AG09309 (cell line): ENCODE measurements at regions not wholly inside any gene's neighbourhood (a gene's known extent, or its start where the extent isn't known, plus 50 kb on each side); places are given as distances from the start of the nearest gene placed in this dataset.

ENCODE experiments used
- DNase-seq: peaks from one replicate; pipeline ENCODE4 v3.0.0-alpha.2; 2010; ENCODE audit warnings: low read depth
- H3K4me3 ChIP-seq: 2 replicates; pipeline ENCODE4 v1.5.1; 2011; ENCODE audit warnings: mild to moderate bottlenecking, low read depth, low read length, moderate library complexity; ENCODE audit not compliant: control insufficient read depth
- TF ChIP-seq, protein P1 (sequence below): IDR thresholded peaks from 2 replicates; pipeline ENCODE4 v1.5.1; 2011; ENCODE audit warnings: mild to moderate bottlenecking, low read depth, low read length, inconsistent platforms; ENCODE audit not compliant: insufficient read depth, control insufficient read depth; ENCODE audit errors: missing control alignments

DNA sequence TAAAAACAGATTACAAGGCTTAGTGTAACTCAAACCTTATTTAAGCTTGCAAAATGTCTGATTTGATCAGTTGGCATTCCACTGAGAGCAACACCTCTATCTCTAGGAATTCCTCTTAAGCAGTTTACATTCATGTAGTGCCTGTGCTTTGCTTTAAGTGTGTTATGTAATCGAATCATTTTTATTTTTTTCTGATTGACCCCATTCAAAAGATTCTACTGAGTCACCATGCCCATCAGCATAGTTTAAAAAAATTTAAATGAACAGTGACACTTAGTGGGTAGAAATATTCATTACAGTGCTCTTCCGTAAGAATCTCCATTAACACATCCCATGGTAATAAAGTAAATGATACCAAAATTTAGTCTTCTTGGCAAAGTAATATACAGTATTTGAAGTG lies 67.8 kb upstream of the SLC4A10 start:
- DNase-seq: no peak
- TF ChIP-seq, protein P1, sequence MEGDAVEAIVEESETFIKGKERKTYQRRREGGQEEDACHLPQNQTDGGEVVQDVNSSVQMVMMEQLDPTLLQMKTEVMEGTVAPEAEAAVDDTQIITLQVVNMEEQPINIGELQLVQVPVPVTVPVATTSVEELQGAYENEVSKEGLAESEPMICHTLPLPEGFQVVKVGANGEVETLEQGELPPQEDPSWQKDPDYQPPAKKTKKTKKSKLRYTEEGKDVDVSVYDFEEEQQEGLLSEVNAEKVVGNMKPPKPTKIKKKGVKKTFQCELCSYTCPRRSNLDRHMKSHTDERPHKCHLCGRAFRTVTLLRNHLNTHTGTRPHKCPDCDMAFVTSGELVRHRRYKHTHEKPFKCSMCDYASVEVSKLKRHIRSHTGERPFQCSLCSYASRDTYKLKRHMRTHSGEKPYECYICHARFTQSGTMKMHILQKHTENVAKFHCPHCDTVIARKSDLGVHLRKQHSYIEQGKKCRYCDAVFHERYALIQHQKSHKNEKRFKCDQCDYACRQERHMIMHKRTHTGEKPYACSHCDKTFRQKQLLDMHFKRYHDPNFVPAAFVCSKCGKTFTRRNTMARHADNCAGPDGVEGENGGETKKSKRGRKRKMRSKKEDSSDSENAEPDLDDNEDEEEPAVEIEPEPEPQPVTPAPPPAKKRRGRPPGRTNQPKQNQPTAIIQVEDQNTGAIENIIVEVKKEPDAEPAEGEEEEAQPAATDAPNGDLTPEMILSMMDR: no peak
- no peak overlapping the region for H3K4me3 ChIP-seq

DNA sequence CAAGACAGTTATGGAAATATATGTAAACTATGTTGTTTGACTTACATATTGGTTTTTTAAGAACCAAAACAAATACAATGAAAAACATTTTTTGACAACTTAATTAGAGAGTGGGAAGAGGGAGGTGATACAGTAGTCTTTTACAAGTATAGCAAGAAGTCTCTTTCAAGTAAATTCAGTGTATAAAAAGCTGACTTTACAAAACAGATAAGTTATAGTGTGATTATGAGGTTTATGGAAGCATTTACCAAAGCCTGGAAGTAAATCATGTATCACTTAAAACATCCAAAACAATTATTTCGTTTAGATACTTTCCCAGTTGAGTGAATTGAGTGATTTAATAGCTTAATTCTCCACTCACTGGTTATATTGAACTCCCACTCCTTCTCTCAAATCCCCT lies 66.7 kb upstream of the SLC4A10 start:
- H3K4me3 ChIP-seq: no peak overlapping the region
- DNase-seq: no peak
- TF ChIP-seq, protein P1: no peak

DNA sequence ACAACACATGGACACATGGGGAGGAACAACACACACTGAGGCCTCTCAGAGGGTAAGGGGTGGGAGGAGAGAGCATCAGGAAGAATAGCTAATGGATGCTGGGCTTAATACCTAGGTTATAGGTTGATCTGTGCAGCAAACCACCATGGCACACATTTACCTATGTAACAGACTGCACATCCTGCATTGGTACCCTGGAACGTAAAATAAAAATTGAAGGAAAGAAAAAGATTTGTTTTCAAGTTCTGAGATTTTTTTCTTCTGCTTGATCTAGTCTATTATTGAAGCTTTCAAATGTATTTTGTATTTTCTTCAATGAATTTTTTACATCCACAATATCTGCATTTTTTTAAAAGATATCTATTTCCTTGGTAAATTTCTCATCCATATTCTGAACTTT lies 59.3 kb upstream of the SLC4A10 start:
- DNase-seq: no peak
- TF ChIP-seq, protein P1: no peak
- no peak overlapping the region for H3K4me3 ChIP-seq

DNA sequence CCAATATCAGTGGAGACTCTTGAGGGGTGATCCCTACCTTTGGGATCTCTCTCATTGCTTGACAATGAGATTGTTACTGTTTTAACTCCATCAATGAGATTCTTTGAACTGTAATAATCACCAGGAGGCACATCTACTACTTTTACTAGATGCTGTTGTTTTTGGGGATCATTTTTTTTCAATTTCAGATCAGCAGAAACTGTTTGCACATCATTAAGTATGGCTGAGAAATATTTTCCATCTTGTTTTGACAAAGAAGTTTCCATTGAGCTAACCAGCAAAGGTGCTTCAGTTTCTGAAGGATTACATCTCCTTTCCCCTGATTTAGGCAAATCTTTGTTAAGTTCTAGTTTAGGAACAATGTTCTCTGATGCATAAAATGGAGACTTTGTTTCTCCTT lies 54.8 kb upstream of the SLC4A10 start:
- TF ChIP-seq, protein P1: no peak
- no peak overlapping the region for H3K4me3 ChIP-seq
- DNase-seq: no peak

DNA sequence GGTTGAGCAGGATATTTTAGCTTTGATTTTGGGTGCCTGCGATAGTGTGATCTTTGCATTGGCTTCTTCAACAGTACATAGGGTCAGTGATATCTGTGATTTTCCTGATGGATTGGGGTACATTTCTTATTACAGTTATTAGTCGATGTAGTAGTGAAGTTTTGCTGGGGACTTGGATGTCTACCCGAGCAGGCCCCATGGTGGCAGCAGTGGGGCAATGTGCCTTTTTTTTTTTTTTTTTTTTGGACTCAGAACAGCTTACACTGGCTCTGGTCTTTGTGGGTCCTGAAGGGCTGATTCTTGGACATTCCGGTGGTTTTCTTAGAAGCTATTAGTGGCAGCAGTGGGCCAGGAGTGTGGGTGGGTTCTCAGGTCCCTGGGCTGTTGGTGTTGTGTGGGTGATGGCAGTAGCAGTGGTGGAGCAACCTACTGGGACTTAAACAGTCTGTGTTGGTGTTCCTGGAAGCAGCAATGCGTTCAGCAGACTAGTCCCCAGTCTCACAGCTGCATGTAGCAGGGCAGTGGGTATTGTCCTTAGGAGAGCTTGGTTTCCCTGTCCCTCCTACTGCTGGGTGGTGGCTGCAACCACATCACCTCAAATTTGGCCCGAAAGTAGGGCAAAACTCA lies 53.7 kb upstream of the SLC4A10 start:
- DNase-seq: no peak
- TF ChIP-seq, protein P1: peak; percentile 32
- no peak overlapping the region for H3K4me3 ChIP-seq

DNA sequence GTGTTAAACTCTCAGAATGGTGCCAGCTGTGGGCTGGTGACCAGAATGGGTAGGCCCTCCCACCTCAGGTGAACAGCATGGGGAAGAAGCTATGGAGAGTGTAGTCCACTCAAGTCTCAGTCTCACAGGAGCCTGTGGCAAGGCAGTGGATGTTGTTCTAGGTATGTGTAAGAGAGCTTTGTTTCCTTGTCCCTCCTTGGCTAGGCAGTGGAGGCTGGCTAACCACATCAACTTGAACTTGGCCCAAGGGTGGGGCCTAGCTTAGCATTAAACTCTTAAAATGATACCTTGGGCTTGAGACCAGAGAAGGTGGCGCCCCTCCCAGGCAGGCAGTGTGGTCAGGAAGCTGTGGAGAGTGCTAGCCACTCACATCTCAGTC lies 53.2 kb upstream of the SLC4A10 start:
- no peak for DNase-seq
- H3K4me3 ChIP-seq: no peak overlapping the region
- TF ChIP-seq, protein P1: no peak
